Cardiac fibroblast (primary cell): ENCODE measurements at regions not wholly inside any gene's neighbourhood (a gene's known extent, or its start where the extent isn't known, plus 50 kb on each side); places are given as distances from the start of the nearest gene placed in this dataset.

Experiments
- DNase-seq, 2 donors: peaks; one replicate each; pipeline versions ENCODE4 v3.0.0 to v3.0.0-alpha.2; 2010; ENCODE audit warnings: low read depth in 2 of 2
- H3K4me3 ChIP-seq, 2 donors: replicated peaks in 1 of 2; 1 replicate in 1 of 2; 2 replicates in 1 of 2; pipeline ENCODE4 v1.5.1; 2011; ENCODE audit warnings: low read depth in 2 of 2, low read length in 2 of 2, mild to moderate bottlenecking in 2 of 2, moderate library complexity in 1 of 2
- TF ChIP-seq, protein P1 (sequence below): IDR thresholded peaks from one replicate; pipeline ENCODE4 v1.5.1; 2011; ENCODE audit warnings: low read depth, mild to moderate bottlenecking, low read length, inconsistent platforms

- H3K4me3 ChIP-seq: no peak overlapping the region
- TF ChIP-seq, protein P1, sequence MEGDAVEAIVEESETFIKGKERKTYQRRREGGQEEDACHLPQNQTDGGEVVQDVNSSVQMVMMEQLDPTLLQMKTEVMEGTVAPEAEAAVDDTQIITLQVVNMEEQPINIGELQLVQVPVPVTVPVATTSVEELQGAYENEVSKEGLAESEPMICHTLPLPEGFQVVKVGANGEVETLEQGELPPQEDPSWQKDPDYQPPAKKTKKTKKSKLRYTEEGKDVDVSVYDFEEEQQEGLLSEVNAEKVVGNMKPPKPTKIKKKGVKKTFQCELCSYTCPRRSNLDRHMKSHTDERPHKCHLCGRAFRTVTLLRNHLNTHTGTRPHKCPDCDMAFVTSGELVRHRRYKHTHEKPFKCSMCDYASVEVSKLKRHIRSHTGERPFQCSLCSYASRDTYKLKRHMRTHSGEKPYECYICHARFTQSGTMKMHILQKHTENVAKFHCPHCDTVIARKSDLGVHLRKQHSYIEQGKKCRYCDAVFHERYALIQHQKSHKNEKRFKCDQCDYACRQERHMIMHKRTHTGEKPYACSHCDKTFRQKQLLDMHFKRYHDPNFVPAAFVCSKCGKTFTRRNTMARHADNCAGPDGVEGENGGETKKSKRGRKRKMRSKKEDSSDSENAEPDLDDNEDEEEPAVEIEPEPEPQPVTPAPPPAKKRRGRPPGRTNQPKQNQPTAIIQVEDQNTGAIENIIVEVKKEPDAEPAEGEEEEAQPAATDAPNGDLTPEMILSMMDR: no peak
- DNase-seq: no peak
Observed at GRCh38 chr5:105767267-105767666, 1903.5 kb downstream of the EFNA5 start.

DNA sequence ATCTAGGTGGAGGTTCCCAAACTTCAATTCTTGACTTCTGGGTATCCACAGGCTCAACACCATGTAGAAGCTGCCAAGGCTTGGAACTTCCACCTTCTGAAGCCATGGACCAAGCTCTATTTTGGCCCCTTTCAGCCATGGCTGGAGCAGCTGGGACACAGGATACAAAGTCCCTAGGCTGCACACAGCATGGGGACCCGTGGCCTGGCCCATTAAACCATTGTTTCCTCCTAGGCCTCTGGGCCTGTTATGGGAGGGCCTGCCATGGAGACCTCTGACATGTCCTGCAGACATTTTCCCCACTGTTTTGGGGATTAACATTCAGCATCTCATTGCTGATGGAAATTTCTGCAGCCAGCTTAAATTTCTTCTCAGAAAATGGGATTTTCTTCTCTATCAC, 1908.0 kb downstream of the EFNA5 start:
- no peak overlapping the region for H3K4me3 ChIP-seq
- TF ChIP-seq, protein P1: no peak
- DNase-seq: no peak

GRCh38 chr5:105754056-105754455, 1916.7 kb downstream of the EFNA5 start:
- no peak overlapping the region for H3K4me3 ChIP-seq
- TF ChIP-seq, protein P1: no peak
- DNase-seq: peak in 1 of 2 donors; percentile 7

- peak; percentile 6 to 33 for DNase-seq
- TF ChIP-seq, protein P1: no peak
- H3K4me3 ChIP-seq: no peak overlapping the region
Observed at GRCh38 chr5:105752801-105753200, 1917.9 kb downstream of the EFNA5 start.

DNA sequence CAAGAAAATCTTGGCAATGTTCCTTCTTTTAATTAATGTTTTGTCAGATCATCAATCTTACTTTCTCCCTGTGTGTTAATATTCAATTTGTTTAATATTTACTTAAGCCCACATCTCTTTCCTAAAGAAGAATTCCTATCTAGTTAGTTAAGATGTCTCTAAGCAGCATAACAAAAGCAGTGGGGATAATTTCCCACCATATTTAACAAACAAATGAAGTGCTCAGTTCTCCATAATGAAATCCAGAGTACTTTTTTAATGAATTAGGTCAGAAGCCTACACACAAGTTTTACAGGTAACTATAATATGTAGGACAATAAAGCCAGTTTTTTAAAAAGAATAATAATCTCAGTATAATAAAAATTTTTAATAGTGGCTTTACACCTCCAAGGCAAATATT, 1918.8 kb downstream of the EFNA5 start:
- DNase-seq: no peak
- H3K4me3 ChIP-seq: no peak overlapping the region
- TF ChIP-seq, protein P1: no peak

DNA sequence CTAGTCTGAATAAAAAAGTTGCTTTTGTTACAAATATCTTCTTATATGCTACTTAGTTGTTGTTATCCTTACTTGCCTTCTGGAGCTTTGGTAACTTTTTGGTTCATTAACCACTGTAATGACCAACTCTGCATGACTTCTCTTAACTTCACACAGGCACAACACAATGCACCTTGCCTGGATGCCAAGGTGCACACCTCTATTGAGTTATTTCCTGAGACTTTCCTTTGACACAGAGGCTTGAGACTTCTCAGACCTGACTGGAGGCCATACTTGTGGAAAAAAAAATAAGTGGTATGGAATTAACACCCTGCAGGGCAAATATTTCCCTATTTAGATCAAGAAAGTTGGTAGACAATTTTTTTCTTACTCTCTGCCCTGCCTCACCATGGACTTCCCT, 1925.6 kb downstream of the EFNA5 start:
- no peak for DNase-seq
- TF ChIP-seq, protein P1: no peak
- H3K4me3 ChIP-seq: no peak overlapping the region

GRCh38 chr5:105740242-105740641, 1930.5 kb downstream of the EFNA5 start:
- peak in 1 of 2 donors; percentile 1 for DNase-seq
- no peak overlapping the region for H3K4me3 ChIP-seq
- TF ChIP-seq, protein P1: no peak
